HepG2 (cell line): ENCODE measurements at regions not wholly inside any gene's neighbourhood (a gene's known extent, or its start where the extent isn't known, plus 50 kb on each side); places are given as distances from the start of the nearest gene placed in this dataset.

Experiments
- ATAC-seq: fragments of 200-7000 bp; cut with Tn5 transposase; 3 replicates; pipeline ENCODE4 v1.9.1; 2020; ENCODE audit warnings: mild to moderate bottlenecking, moderate library complexity
- BruUV-seq: library from RNA; stranded (reverse); fragments of 400-500 nt; replicated peaks from 2 replicates; lab custom pipeline; 2021; lab: Mats Ljungman, UMichigan
- CTCF ChIA-PET: fragments of 300-600 bp; formaldehyde crosslinking; extraction: SDS; loops from one replicate; lab custom pipeline; 2021; ENCODE audit warnings: low total read pairs, inconsistent platforms, low intra/inter-chr PET ratio; lab: Yijun Ruan, JAX
- POLR2A ChIA-PET: fragments of 350-600 bp; sonication (Branson Sonifier 250); formaldehyde crosslinking; loops from one replicate; lab custom pipeline; 2020; ENCODE audit warnings: antibody characterized with exemption, inconsistent platforms; lab: Yijun Ruan, JAX
- DNase-seq: peaks from one replicate; pipeline ENCODE4 v3.0.0-alpha.2; 2015; ENCODE audit warnings: low spot score
- FAIRE-seq: peaks from 3 replicates; lab custom pipeline; 2011; peaks lifted over from hg19 to GRCh38; lab: Jason Lieb, UNC
- H2AFZ ChIP-seq: one replicate; pipeline ENCODE4 v1.6.1; 2011; ENCODE audit warnings: low read length, inconsistent platforms
- H3K27ac ChIP-seq: fragments of 300-600 bp; 3 replicates; pipeline ENCODE4 v1.8.0; 2011; ENCODE audit warnings: mixed run types, mild to moderate bottlenecking, mixed read lengths, low read length, inconsistent platforms; ENCODE audit not compliant: insufficient read depth; ENCODE audit errors: extremely low read length
- H3K27me3 ChIP-seq, 2 experiments: fragments of 200-600 bp in 1 of 2; 2 replicates in 1 of 2; 3 replicates in 1 of 2; pipeline versions ENCODE4 v1.6.0 to v1.8.0; 2011; ENCODE audit warnings: low read length in 2 of 2, mild to moderate bottlenecking in 2 of 2, moderate library complexity in 2 of 2, inconsistent platforms in 1 of 2; ENCODE audit not compliant: insufficient read depth in 2 of 2, control insufficient read depth in 1 of 2
- H3K36me3 ChIP-seq, 2 experiments: fragments of 200-600 bp in 1 of 2; replicated peaks in 1 of 2; 2 replicates in 1 of 2; 3 replicates in 1 of 2; pipeline versions ENCODE4 v1.5.1 to v1.8.0; 2011; ENCODE audit warnings: low read length in 2 of 2, inconsistent platforms in 1 of 2; ENCODE audit not compliant: insufficient read depth in 2 of 2, control insufficient read depth in 1 of 2
- H3K4me1 ChIP-seq: 2 replicates; pipeline ENCODE4 v1.5.1; 2012; ENCODE audit warnings: low read length, inconsistent platforms; ENCODE audit not compliant: insufficient read depth
- H3K4me2 ChIP-seq: 2 replicates; pipeline ENCODE4 v1.6.0; 2011; ENCODE audit warnings: low read depth, low read length, inconsistent platforms
- H3K4me3 ChIP-seq, 3 experiments: fragments of 200-600 bp in 1 of 3; sonication (generic), shearing (Covaris generic) in 1 of 3; replicated peaks in 1 of 3; 2 replicates each; pipeline ENCODE4 v1.5.1; 2011 to 2016; ENCODE audit warnings: low read length in 3 of 3, inconsistent platforms in 2 of 3, low read depth in 2 of 3, mild to moderate bottlenecking in 2 of 3, control low read depth in 1 of 3, mixed read lengths in 1 of 3; ENCODE audit not compliant: insufficient read depth in 1 of 3
- H3K79me2 ChIP-seq: one replicate; pipeline ENCODE4 v1.6.1; 2011; ENCODE audit warnings: low read length, inconsistent platforms; ENCODE audit not compliant: insufficient read depth
- H3K9ac ChIP-seq: 2 replicates; pipeline ENCODE4 v1.6.0; 2011; ENCODE audit warnings: mild to moderate bottlenecking, low read depth, low read length, inconsistent platforms; ENCODE audit not compliant: insufficient read depth
- H3K9me3 ChIP-seq: 2 replicates; pipeline ENCODE4 v1.5.1; 2012; ENCODE audit warnings: mild to moderate bottlenecking, low read length
- H4K20me1 ChIP-seq: 2 replicates; pipeline ENCODE4 v1.6.0; 2011; ENCODE audit warnings: inconsistent platforms, mild to moderate bottlenecking, low read length, moderate library complexity; ENCODE audit not compliant: insufficient read depth
- DMAP1 ChIP-seq: IDR thresholded peaks from 2 replicates; pipeline ENCODE4 v1.6.1; 2016
- GABPB1 ChIP-seq: IDR thresholded peaks from 2 replicates; pipeline ENCODE4 v1.6.1; 2016; ENCODE audit warnings: mild to moderate bottlenecking, missing genetic modification reagents, moderate library complexity, missing compliant biosample characterization
- GATA4 ChIP-seq: sonication (generic); IDR thresholded peaks from 2 replicates; pipeline ENCODE4 v1.6.1; 2016; ENCODE audit warnings: antibody characterized with exemption, low read depth, borderline replicate concordance
- GTF3A ChIP-seq: sonication (generic); formaldehyde crosslinking; conservative IDR thresholded peaks from 2 replicates; pipeline ENCODE4 v1.4.0; 2020; ENCODE audit warnings: mild to moderate bottlenecking, missing genetic modification reagents
- HIVEP1 ChIP-seq: sonication (generic); formaldehyde crosslinking; IDR thresholded peaks from 2 replicates; pipeline ENCODE4 v1.4.0; 2020; ENCODE audit warnings: mild to moderate bottlenecking, missing genetic modification reagents
- HOXA7 ChIP-seq: sonication (generic); formaldehyde crosslinking; IDR thresholded peaks from 2 replicates; pipeline ENCODE4 v1.8.1; 2022; ENCODE audit warnings: mild to moderate bottlenecking, missing genetic modification reagents, moderate library complexity
- MBD4 ChIP-seq: IDR thresholded peaks from 2 replicates; pipeline ENCODE4 v1.6.1; 2012; ENCODE audit warnings: low read length, inconsistent platforms, borderline replicate concordance
- MED13 ChIP-seq: sonication (generic); formaldehyde crosslinking; IDR thresholded peaks from 2 replicates; pipeline ENCODE4 v1.5.0; 2020; ENCODE audit warnings: missing genetic modification reagents
- RBFOX2 ChIP-seq: fragments of 200-400 bp; formaldehyde crosslinking; IDR thresholded peaks from 2 replicates; pipeline ENCODE4 v1.6.1; 2017; ENCODE audit warnings: low read depth, mild to moderate bottlenecking, low read length
- ZNF510 ChIP-seq: sonication (generic); formaldehyde crosslinking; IDR thresholded peaks from 2 replicates; pipeline ENCODE4 v1.4.0; 2020; ENCODE audit warnings: low read depth, mild to moderate bottlenecking, missing genetic modification reagents
- ZNF556 ChIP-seq: sonication (generic); formaldehyde crosslinking; IDR thresholded peaks from 2 replicates; pipeline ENCODE4 v1.4.0; 2020; ENCODE audit warnings: mild to moderate bottlenecking, missing genetic modification reagents, borderline replicate concordance
- ZNF749 ChIP-seq: sonication (generic); formaldehyde crosslinking; IDR thresholded peaks from 2 replicates; pipeline ENCODE4 v1.8.0; 2022; ENCODE audit warnings: mild to moderate bottlenecking, missing genetic modification reagents, moderate library complexity, borderline replicate concordance
- WGBS: methylation state at CpG from one replicate; pipeline ENCODE4 v1.1.6; 2017; ENCODE audit warnings: low lambda C conversion rate; 5-methylcytosine and 5-hydroxymethylcytosine counted together
- in situ Hi-C: cut with HindIII; loops from 2 replicates; pipeline ENCODE4 v1.10.0; 2017; ENCODE audit warnings: low pct_unique_long_range_greater_than_20kb; ENCODE audit not compliant: extremely low pct_ligation_motif_present
- intact Hi-C: fragments of 100-400 bp; cut with micrococcal nuclease; formaldehyde crosslinking; loops from one replicate; pipeline ENCODE4 v1.10.0; 2022; ENCODE audit not compliant: unreplicated experiment
- TF ChIP-seq, protein P1 (sequence below), 2 experiments: IDR thresholded peaks; 2 replicates each; pipeline ENCODE4 v1.6.1; 2011 to 2012; ENCODE audit warnings: low read length in 2 of 2, borderline replicate concordance in 1 of 2, low read depth in 1 of 2, mild to moderate bottlenecking in 1 of 2, moderate library complexity in 1 of 2
- TF ChIP-seq, protein P2 (sequence below): sonication (generic); formaldehyde crosslinking; IDR thresholded peaks from 2 replicates; pipeline ENCODE4 v1.4.0; 2020; ENCODE audit warnings: missing genetic modification reagents
- TF ChIP-seq, protein P3 (sequence below): sonication (generic); formaldehyde crosslinking; IDR thresholded peaks from 2 replicates; pipeline ENCODE4 v1.5.1; 2020; ENCODE audit warnings: mild to moderate bottlenecking, missing genetic modification reagents, borderline replicate concordance
- TF ChIP-seq, protein P4 (sequence below): sonication (generic); formaldehyde crosslinking; IDR thresholded peaks from 2 replicates; pipeline ENCODE4 v1.5.0; 2020; ENCODE audit warnings: mild to moderate bottlenecking, missing genetic modification reagents

DNA sequence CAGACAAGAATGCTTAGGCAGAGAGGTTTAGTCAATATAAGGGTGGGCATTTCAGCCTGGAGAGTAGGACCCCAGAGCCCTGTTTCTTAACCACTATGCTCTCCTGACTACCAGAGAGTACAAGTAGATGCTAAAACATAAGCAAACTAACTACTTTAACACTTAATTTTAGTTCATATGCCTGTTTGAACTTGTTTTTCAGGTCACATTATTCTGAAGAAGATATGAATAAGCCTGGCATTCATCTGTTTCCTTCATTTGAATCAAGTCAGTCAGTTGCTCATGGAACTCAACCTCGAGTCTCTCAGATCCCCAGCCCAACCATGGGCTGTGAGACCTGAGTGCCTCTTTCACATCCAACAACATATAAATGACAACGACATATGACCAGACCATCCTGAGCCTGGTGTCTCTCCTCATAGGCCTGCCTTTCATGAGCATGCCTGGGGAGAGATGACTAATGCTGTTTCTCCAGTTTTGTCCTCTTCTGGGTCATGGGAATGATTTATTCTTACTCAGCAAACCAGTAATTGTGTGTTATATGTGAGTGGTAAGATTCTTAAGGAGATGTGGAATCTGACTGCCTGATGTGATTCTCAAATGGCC lies 251.1 kb upstream of the BTG1 start:
- Histone ChIP-seq H4K20me1 (no peaks in the 10 kb centered on the region), H3K36me3 (no peaks in the 10 kb centered on the region), H3K4me1 (no peaks in the 10 kb centered on the region), H3K9me3 (no peaks in the 10 kb centered on the region; the same call in 1 of the 2 replicates), H3K4me2 (no peak overlapping the region), H3K27me3 (no peaks in the 10 kb centered on the region), H3K27ac (no peak overlapping the region), H3K79me2 (no peaks in the 10 kb centered on the region), H2AFZ (no peak overlapping the region), H3K9ac (no peak overlapping the region), H3K4me3 (no peak overlapping the region)
- DNase-seq (no peak), FAIRE-seq (no peak), ATAC-seq (no peak)
- in situ Hi-C loops: no loop called here
- TF ChIP-seq MBD4 (no peak), ZNF510 (CRISPR knock-in tag) (no peak), ZNF556 (no peak), MED13 (CRISPR knock-in tag) (no peak), ZNF749 (no peak), DMAP1 (no peak), HIVEP1 (no peak), GTF3A (CRISPR knock-in tag) (no peak), RBFOX2 (no peak), HOXA7 (CRISPR knock-in tag) (no peak), GABPB1 (CRISPR knock-in tag) (no peak), GATA4 (no peak)
- TF ChIP-seq, protein P1, sequence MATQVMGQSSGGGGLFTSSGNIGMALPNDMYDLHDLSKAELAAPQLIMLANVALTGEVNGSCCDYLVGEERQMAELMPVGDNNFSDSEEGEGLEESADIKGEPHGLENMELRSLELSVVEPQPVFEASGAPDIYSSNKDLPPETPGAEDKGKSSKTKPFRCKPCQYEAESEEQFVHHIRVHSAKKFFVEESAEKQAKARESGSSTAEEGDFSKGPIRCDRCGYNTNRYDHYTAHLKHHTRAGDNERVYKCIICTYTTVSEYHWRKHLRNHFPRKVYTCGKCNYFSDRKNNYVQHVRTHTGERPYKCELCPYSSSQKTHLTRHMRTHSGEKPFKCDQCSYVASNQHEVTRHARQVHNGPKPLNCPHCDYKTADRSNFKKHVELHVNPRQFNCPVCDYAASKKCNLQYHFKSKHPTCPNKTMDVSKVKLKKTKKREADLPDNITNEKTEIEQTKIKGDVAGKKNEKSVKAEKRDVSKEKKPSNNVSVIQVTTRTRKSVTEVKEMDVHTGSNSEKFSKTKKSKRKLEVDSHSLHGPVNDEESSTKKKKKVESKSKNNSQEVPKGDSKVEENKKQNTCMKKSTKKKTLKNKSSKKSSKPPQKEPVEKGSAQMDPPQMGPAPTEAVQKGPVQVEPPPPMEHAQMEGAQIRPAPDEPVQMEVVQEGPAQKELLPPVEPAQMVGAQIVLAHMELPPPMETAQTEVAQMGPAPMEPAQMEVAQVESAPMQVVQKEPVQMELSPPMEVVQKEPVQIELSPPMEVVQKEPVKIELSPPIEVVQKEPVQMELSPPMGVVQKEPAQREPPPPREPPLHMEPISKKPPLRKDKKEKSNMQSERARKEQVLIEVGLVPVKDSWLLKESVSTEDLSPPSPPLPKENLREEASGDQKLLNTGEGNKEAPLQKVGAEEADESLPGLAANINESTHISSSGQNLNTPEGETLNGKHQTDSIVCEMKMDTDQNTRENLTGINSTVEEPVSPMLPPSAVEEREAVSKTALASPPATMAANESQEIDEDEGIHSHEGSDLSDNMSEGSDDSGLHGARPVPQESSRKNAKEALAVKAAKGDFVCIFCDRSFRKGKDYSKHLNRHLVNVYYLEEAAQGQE (IDR thresholded peaks at IDR 0.05; ENCODE audit: borderline replicate concordance in 1 of 2, low read depth in 1 of 2, low read length in 2 of 2): no peak
- TF ChIP-seq, protein P2, sequence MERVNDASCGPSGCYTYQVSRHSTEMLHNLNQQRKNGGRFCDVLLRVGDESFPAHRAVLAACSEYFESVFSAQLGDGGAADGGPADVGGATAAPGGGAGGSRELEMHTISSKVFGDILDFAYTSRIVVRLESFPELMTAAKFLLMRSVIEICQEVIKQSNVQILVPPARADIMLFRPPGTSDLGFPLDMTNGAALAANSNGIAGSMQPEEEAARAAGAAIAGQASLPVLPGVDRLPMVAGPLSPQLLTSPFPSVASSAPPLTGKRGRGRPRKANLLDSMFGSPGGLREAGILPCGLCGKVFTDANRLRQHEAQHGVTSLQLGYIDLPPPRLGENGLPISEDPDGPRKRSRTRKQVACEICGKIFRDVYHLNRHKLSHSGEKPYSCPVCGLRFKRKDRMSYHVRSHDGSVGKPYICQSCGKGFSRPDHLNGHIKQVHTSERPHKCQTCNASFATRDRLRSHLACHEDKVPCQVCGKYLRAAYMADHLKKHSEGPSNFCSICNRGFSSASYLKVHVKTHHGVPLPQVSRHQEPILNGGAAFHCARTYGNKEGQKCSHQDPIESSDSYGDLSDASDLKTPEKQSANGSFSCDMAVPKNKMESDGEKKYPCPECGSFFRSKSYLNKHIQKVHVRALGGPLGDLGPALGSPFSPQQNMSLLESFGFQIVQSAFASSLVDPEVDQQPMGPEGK: no peak
- TF ChIP-seq, protein P3, sequence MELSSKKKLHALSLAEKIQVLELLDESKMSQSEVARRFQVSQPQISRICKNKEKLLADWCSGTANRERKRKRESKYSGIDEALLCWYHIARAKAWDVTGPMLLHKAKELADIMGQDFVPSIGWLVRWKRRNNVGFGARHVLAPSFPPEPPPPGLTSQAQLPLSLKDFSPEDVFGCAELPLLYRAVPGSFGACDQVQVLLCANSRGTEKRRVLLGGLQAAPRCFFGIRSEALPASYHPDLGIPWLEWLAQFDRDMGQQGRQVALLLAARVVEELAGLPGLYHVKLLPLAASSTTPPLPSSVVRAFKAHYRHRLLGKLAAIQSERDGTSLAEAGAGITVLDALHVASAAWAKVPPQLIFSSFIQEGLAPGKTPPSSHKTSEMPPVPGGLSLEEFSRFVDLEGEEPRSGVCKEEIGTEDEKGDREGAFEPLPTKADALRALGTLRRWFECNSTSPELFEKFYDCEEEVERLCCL (CRISPR knock-in tag): no peak
- TF ChIP-seq, protein P4, sequence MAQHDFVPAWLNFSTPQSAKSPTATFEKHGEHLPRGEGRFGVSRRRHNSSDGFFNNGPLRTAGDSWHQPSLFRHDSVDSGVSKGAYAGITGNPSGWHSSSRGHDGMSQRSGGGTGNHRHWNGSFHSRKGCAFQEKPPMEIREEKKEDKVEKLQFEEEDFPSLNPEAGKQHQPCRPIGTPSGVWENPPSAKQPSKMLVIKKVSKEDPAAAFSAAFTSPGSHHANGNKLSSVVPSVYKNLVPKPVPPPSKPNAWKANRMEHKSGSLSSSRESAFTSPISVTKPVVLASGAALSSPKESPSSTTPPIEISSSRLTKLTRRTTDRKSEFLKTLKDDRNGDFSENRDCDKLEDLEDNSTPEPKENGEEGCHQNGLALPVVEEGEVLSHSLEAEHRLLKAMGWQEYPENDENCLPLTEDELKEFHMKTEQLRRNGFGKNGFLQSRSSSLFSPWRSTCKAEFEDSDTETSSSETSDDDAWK: no peak
- no TSS peak for BruUV-seq
- ChIA-PET POLR2A (no interaction called here), CTCF (no interaction called here)
- 0% methylated on average over 2 of the region's 2 CpGs for WGBS
- intact Hi-C loops: no loop called here
